Left ventricle myocardium inferior (tissue), 1 donor: ENCODE measurements at regions not wholly inside any gene's neighbourhood (a gene's known extent, or its start where the extent isn't known, plus 50 kb on each side); places are given as distances from the start of the nearest gene placed in this dataset.
"Not testable (repeated sequence)": the region's sequence is repeated elsewhere in the genome, so short reads cannot be mapped to it uniquely, and the experiment has no call there.

Experiments
- DNase-seq: peaks from one replicate; pipeline ENCODE4 v3.0.0-alpha.2; 2020
- H3K27ac ChIP-seq: fragments of 200-600 bp; replicated peaks from 2 replicates; pipeline ENCODE4 v1.8.0; 2021
- H3K27me3 ChIP-seq: fragments of 200-600 bp; 2 replicates; pipeline ENCODE4 v1.8.0; 2021; ENCODE audit warnings: low read depth
- H3K36me3 ChIP-seq: fragments of 200-600 bp; 2 replicates; pipeline ENCODE4 v1.8.0; 2021
- H3K4me1 ChIP-seq: fragments of 200-600 bp; 2 replicates; pipeline ENCODE4 v1.8.0; 2021
- H3K4me3 ChIP-seq: fragments of 200-600 bp; 2 replicates; pipeline ENCODE4 v1.8.0; 2021; ENCODE audit warnings: mild to moderate bottlenecking, moderate library complexity
- H3K9me3 ChIP-seq: fragments of 200-600 bp; replicated peaks from 2 replicates; pipeline ENCODE4 v1.8.0; 2021
- intact Hi-C: fragments of 100-400 bp; cut with micrococcal nuclease; formaldehyde crosslinking; loops from one replicate; pipeline ENCODE4 v1.11.0; 2022
- TF ChIP-seq, protein P1 (sequence below): fragments of 200-600 bp; IDR thresholded peaks from 2 replicates; pipeline ENCODE4 v1.8.0; 2021; ENCODE audit warnings: antibody characterized with exemption, mild to moderate bottlenecking, borderline replicate concordance
- donor health status: DM: no; HTN: yes; CAD: no; lungs with severe emphysema.

DNA sequence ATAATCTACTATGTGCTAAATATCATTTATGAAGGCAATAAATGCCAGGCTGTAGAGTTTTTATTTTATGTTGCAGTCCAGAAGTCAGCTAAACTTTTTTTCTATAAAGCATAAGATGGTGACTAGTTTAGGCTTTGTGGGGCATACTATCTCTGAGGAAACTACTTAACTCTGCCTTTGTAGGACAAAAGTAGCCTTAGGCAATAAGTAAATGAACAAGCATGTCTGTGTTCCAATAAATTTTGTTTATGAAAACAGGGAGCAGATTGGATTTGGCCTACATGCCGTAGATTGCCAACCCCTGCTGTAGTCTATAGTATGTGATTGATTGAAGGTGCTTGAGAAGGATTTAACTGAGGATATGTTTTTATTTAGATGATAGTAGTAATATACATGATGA lies 502.5 kb upstream of the NAALADL2 start:
- intact Hi-C loops = no loop called here
- TF ChIP-seq, protein P1, sequence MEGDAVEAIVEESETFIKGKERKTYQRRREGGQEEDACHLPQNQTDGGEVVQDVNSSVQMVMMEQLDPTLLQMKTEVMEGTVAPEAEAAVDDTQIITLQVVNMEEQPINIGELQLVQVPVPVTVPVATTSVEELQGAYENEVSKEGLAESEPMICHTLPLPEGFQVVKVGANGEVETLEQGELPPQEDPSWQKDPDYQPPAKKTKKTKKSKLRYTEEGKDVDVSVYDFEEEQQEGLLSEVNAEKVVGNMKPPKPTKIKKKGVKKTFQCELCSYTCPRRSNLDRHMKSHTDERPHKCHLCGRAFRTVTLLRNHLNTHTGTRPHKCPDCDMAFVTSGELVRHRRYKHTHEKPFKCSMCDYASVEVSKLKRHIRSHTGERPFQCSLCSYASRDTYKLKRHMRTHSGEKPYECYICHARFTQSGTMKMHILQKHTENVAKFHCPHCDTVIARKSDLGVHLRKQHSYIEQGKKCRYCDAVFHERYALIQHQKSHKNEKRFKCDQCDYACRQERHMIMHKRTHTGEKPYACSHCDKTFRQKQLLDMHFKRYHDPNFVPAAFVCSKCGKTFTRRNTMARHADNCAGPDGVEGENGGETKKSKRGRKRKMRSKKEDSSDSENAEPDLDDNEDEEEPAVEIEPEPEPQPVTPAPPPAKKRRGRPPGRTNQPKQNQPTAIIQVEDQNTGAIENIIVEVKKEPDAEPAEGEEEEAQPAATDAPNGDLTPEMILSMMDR = no peak

DNA sequence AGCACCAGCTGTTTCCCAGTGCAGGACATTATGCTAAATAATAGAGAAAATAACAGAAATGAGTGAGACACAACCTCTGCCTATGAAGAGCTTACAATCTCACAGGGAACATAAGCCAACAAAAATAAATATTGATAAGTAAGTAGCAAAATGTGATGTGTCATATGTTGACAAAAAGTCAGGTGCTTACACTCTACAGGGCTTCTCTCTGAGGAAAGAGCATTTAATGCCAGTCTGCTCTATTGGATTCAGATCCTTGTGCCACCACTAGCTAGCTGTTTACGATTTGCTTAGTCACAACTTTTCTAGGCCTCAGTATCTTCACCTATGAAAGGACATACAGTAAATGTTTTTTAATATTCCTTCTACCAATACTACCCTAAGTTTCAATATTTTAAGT lies 500.9 kb upstream of the NAALADL2 start:
- TF ChIP-seq, protein P1 = no peak
- Histone ChIP-seq H3K4me3 (no peak overlapping the region), H3K36me3 (no peaks in the 10 kb centered on the region), H3K27me3 (no peaks in the 10 kb centered on the region), H3K27ac (no peak overlapping the region), H3K9me3 (no peaks in the 10 kb centered on the region), H3K4me1 (no peaks in the 10 kb centered on the region)
- intact Hi-C loops = no loop called here
- no peak for DNase-seq

More for the DNA sequence above, 502.5 kb upstream of the NAALADL2 start:
- Histone ChIP-seq H3K4me3 (no peak overlapping the region), H3K27ac (no peak overlapping the region), H3K9me3 (no peaks in the 10 kb centered on the region), H3K4me1 (no peaks in the 10 kb centered on the region), H3K27me3 (no peaks in the 10 kb centered on the region), H3K36me3 (no peaks in the 10 kb centered on the region)
- DNase-seq = no peak

DNA sequence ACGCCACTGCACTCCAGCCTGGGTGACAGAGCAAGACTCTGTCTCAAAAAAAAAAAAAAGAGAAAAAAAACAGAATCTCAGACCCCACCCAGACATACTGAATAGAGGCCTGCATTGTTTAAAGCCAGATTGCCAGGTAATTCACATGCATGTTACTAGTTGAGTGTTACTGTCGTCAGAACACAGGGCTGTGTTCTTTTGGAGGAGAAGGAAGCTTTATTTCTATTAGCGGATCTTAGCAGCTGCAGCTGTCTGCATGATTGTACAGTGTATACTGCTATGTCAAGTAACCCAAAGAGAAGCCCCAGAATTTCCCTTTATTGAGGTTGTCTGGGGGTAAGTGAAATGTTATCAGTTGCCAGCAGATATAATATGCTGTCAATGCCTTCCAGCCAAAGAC lies 496.6 kb upstream of the NAALADL2 start:
- TF ChIP-seq, protein P1 = no peak
- Histone ChIP-seq H3K4me1 (no peaks in the 10 kb centered on the region), H3K36me3 (no peaks in the 10 kb centered on the region), H3K27ac (no peak overlapping the region), H3K9me3 (peaks cover 3% of the 10 kb centered on the region), H3K4me3 (no peak overlapping the region), H3K27me3 (no peaks in the 10 kb centered on the region)
- no peak for DNase-seq
- intact Hi-C loops = no loop called here

DNA sequence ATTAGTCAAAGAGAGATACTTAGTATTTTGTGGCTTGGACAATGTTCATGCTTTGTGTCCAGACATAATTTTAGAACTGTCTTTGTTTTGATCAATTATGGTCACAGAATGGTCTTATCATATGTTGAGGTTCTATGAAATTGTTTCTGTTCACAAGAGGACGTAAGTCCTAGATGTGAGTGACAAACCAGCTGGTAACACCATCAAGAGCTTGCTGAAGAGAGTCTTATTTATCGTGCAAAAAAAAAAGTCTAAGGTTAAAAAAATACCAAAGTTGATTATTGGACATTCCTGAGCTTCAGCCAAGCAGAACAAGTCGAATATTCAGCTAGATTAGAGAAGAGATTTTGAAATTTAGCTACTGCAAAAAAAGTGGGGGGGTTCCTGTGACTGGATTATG lies 495.9 kb upstream of the NAALADL2 start:
- Histone ChIP-seq H3K4me3 (no peak overlapping the region), H3K27me3 (no peaks in the 10 kb centered on the region), H3K27ac (no peak overlapping the region), H3K9me3 (peaks cover 10% of the 10 kb centered on the region), H3K4me1 (no peaks in the 10 kb centered on the region), H3K36me3 (no peaks in the 10 kb centered on the region)
- DNase-seq = no peak
- TF ChIP-seq, protein P1 = no peak
- intact Hi-C loops = no loop called here

DNA sequence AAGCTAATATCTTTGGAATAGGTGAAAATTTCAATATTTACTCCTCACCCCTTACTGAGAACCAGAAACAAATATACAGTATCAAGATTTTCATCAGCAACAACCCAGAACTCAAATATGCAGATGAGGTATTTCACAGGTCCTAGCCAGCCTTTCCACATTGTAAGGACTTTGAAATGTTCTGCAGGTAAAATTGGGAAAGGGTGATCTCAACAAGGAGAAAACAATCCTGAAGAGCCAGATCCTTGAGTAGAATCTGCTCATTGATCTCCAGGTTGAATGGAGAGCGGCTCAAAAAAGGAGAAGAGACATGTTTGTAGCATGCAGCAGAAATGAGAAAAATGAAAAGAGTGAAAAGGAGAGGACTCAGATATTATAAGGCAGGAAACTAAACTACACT lies 493.3 kb upstream of the NAALADL2 start:
- intact Hi-C loops = no loop called here
- TF ChIP-seq, protein P1 = no peak
- H3K4me3 ChIP-seq = no peak overlapping the region

DNA sequence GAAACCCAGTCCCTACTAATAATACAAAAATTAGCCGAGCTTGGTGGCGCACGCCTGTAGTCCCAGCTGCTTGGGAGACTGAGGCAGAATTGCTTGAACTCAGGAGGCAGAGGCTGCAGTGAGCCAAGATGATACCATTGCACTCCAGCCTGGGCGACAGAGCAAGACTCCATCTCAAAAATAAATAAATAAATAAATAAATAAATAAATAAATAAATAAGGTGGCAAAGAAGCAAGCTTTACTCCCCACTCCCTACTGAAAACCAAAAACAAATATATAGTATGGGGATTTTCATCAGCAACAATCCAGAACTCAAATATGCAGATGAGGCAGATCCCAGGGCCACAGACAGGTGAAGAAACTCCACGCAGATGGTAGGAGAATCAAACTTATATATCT lies 492.2 kb upstream of the NAALADL2 start:
- H3K36me3 ChIP-seq, intact Hi-C loops: not testable (repeated sequence)

More for the DNA sequence above, 493.3 kb upstream of the NAALADL2 start:
- no peaks in the 10 kb centered on the region for H3K4me1 ChIP-seq
- H3K27me3 ChIP-seq = no peaks in the 10 kb centered on the region
- no peaks in the 10 kb centered on the region for H3K36me3 ChIP-seq
- no peak overlapping the region for H3K27ac ChIP-seq
- DNase-seq = no peak
- peaks cover 26% of the 10 kb centered on the region for H3K9me3 ChIP-seq

More for the DNA sequence above, 492.2 kb upstream of the NAALADL2 start:
- not testable (repeated sequence) for DNase-seq, H3K27ac ChIP-seq, H3K4me3 ChIP-seq, H3K27me3 ChIP-seq, H3K4me1 ChIP-seq
- peaks cover 26% of the 10 kb centered on the region for H3K9me3 ChIP-seq
